OCI-LY1 (cell line): ENCODE measurements at regions not wholly inside any gene's neighbourhood (a gene's known extent, or its start where the extent isn't known, plus 50 kb on each side); places are given as distances from the start of the nearest gene placed in this dataset.

Experiments
- EZH2 ChIP-seq: fragments of 200-600 bp; sonication (generic), shearing (Covaris generic); IDR thresholded peaks from 2 replicates; pipeline ENCODE4 v1.8.0; 2017; ENCODE audit warnings: borderline replicate concordance, mixed run types, mild to moderate bottlenecking, antibody characterized with exemption, low read length, moderate library complexity, mixed read lengths
- TF ChIP-seq, protein P1 (sequence below): fragments of 200-600 bp; sonication (generic), shearing (Covaris generic); IDR thresholded peaks from 2 replicates; pipeline ENCODE4 v1.5.1; 2017; ENCODE audit warnings: mild to moderate bottlenecking, antibody characterized with exemption, low read length, moderate library complexity, mixed read lengths

DNA sequence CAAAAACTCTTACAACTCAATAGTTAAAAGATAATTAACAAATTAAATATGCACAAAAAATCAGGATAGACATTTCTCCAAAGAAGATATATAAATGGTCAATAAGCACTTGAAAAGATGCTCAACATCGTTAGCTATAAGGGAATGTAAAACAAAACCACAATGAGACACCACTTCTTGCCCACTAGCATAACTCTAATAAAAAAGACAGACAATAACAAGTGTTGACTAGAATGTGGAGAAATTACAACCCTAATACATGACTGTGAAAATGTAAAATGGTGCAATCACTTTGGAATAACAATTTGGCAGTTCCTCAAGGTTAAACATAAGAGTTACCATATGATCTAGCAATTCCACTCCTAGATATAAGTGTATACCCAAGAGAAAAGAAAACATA, 74.3 kb upstream of the PCGF5 start:
- TF ChIP-seq, protein P1, sequence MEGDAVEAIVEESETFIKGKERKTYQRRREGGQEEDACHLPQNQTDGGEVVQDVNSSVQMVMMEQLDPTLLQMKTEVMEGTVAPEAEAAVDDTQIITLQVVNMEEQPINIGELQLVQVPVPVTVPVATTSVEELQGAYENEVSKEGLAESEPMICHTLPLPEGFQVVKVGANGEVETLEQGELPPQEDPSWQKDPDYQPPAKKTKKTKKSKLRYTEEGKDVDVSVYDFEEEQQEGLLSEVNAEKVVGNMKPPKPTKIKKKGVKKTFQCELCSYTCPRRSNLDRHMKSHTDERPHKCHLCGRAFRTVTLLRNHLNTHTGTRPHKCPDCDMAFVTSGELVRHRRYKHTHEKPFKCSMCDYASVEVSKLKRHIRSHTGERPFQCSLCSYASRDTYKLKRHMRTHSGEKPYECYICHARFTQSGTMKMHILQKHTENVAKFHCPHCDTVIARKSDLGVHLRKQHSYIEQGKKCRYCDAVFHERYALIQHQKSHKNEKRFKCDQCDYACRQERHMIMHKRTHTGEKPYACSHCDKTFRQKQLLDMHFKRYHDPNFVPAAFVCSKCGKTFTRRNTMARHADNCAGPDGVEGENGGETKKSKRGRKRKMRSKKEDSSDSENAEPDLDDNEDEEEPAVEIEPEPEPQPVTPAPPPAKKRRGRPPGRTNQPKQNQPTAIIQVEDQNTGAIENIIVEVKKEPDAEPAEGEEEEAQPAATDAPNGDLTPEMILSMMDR = no peak
- TF ChIP-seq EZH2 = no peak
